ENCODE measurements at regions not wholly inside any gene's neighbourhood (a gene's known extent, or its start where the extent isn't known, plus 50 kb on each side); places are given as distances from the start of the nearest gene placed in this dataset.

GRCh38 chr1:94319319-94320102, 82.1 kb upstream of the ARHGAP29 start:
- no peak overlapping the region for H3K4me3 ChIP-seq (ENCODE audit: insufficient read depth, low read length, poor library complexity, severe bottlenecking)
- H4K20me1 ChIP-seq (ENCODE audit: low read depth, low read length): no peaks in the 10 kb centered on the region
- H3F3A ChIP-seq (ENCODE audit: insufficient read depth): no peaks in the 10 kb centered on the region
- no peak overlapping the region for H2AFZ ChIP-seq (ENCODE audit: low read depth, low read length, severe bottlenecking)
- no peak overlapping the region for H3K4me2 ChIP-seq (ENCODE audit: low read depth, low read length, poor library complexity, severe bottlenecking)
- H3K36me3 ChIP-seq (ENCODE audit: low read length): no peaks in the 10 kb centered on the region
- H3K9ac ChIP-seq (ENCODE audit: low read length): no peak overlapping the region
- H3K9me3 ChIP-seq (ENCODE audit: insufficient read depth, low read length): no peaks in the 10 kb centered on the region
- H3K79me2 ChIP-seq (ENCODE audit: insufficient read depth, low read length): no peaks in the 10 kb centered on the region
- TF ChIP-seq EZH2phosphoT487 (conservative IDR thresholded peaks at IDR 0.05; ENCODE audit: low read length): no peak
- no peaks in the 10 kb centered on the region for H3K27me3 ChIP-seq (ENCODE audit: low read length)
- no peak overlapping the region for H3K27ac ChIP-seq (ENCODE audit: low read depth, low read length)
- H3K9me2 ChIP-seq (replicated peaks; ENCODE audit: insufficient read depth, low read length): no peaks in the 10 kb centered on the region

DNA sequence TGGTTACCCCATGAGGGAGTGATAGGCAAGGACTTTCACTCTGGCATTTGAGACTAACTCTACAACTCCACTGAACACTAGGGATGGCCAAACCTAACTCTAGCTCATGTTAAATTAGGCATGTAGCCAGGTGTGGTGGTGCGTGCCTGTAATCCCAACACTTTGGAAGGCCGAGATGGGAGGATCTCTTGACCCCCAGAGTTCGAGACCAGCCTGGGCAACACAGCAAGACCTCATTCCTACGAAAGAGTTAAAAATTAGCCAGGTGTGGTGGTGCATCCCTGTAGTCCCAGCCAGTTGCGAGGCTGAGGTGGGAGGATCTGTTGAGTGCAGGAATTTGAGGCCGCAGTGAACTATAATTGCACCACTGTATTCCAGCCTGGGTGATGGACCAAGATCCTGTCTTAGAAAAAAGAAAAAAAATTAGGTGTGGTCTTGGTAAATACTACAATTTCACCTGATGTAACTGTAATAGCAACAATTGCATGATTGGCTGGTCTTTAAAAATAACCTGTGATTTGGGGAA, 81.2 kb upstream of the ARHGAP29 start:
- Histone ChIP-seq H3K36me3 (ENCODE audit: low read length) (no peaks in the 10 kb centered on the region), H2AFZ (ENCODE audit: low read depth, low read length, severe bottlenecking) (no peak overlapping the region), H3K27ac (ENCODE audit: low read depth, low read length) (no peak overlapping the region), H4K20me1 (ENCODE audit: low read depth, low read length) (no peaks in the 10 kb centered on the region), H3K4me3 (ENCODE audit: insufficient read depth, low read length, poor library complexity, severe bottlenecking) (no peak overlapping the region), H3K9me3 (ENCODE audit: insufficient read depth, low read length) (no peaks in the 10 kb centered on the region), H3K9ac (ENCODE audit: low read length) (no peak overlapping the region), H3K9me2 (replicated peaks; ENCODE audit: insufficient read depth, low read length) (no peaks in the 10 kb centered on the region), H3F3A (ENCODE audit: insufficient read depth) (no peaks in the 10 kb centered on the region), H3K4me2 (ENCODE audit: low read depth, low read length, poor library complexity, severe bottlenecking) (no peak overlapping the region), H3K79me2 (ENCODE audit: insufficient read depth, low read length) (no peaks in the 10 kb centered on the region), H3K27me3 (ENCODE audit: low read length) (no peaks in the 10 kb centered on the region)
- no peak for TF ChIP-seq EZH2phosphoT487 (conservative IDR thresholded peaks at IDR 0.05; ENCODE audit: low read length)
- TF ChIP-seq, protein P1, sequence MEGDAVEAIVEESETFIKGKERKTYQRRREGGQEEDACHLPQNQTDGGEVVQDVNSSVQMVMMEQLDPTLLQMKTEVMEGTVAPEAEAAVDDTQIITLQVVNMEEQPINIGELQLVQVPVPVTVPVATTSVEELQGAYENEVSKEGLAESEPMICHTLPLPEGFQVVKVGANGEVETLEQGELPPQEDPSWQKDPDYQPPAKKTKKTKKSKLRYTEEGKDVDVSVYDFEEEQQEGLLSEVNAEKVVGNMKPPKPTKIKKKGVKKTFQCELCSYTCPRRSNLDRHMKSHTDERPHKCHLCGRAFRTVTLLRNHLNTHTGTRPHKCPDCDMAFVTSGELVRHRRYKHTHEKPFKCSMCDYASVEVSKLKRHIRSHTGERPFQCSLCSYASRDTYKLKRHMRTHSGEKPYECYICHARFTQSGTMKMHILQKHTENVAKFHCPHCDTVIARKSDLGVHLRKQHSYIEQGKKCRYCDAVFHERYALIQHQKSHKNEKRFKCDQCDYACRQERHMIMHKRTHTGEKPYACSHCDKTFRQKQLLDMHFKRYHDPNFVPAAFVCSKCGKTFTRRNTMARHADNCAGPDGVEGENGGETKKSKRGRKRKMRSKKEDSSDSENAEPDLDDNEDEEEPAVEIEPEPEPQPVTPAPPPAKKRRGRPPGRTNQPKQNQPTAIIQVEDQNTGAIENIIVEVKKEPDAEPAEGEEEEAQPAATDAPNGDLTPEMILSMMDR (IDR thresholded peaks at IDR 0.05; ENCODE audit: insufficient read depth, low read length, poor library complexity, severe bottlenecking): no peak

GRCh38 chr1:94317790-94318188, 80.4 kb upstream of the ARHGAP29 start:
- no peaks in the 10 kb centered on the region for H3K79me2 ChIP-seq (ENCODE audit: insufficient read depth, low read length)
- H2AFZ ChIP-seq (ENCODE audit: low read depth, low read length, severe bottlenecking): no peak overlapping the region
- H3K9ac ChIP-seq (ENCODE audit: low read length): no peak overlapping the region
- H3K27me3 ChIP-seq (ENCODE audit: low read length): no peaks in the 10 kb centered on the region
- no peak overlapping the region for H3K4me2 ChIP-seq (ENCODE audit: low read depth, low read length, poor library complexity, severe bottlenecking)
- H3K36me3 ChIP-seq (ENCODE audit: low read length): no peaks in the 10 kb centered on the region
- H3K4me3 ChIP-seq (ENCODE audit: insufficient read depth, low read length, poor library complexity, severe bottlenecking): no peak overlapping the region
- no peaks in the 10 kb centered on the region for H4K20me1 ChIP-seq (ENCODE audit: low read depth, low read length)
- no peaks in the 10 kb centered on the region for H3F3A ChIP-seq (ENCODE audit: insufficient read depth)
- H3K9me3 ChIP-seq (ENCODE audit: insufficient read depth, low read length): no peaks in the 10 kb centered on the region
- no peaks in the 10 kb centered on the region for H3K9me2 ChIP-seq (replicated peaks; ENCODE audit: insufficient read depth, low read length)
- TF ChIP-seq EZH2phosphoT487 (conservative IDR thresholded peaks at IDR 0.05; ENCODE audit: low read length): no peak
- TF ChIP-seq, protein P1 (IDR thresholded peaks at IDR 0.05; ENCODE audit: insufficient read depth, low read length, poor library complexity, severe bottlenecking): no peak
- H3K27ac ChIP-seq (ENCODE audit: low read depth, low read length): no peak overlapping the region
